WI38 (cell line): ENCODE measurements at regions not wholly inside any gene's neighbourhood (a gene's known extent, or its start where the extent isn't known, plus 50 kb on each side); places are given as distances from the start of the nearest gene placed in this dataset.

Experiments
- H3K4me3 ChIP-seq: 2 replicates; pipeline ENCODE4 v1.5.1; 2011; ENCODE audit warnings: low read depth, mild to moderate bottlenecking, control low read depth, low read length
- TF ChIP-seq, protein P1 (sequence below): IDR thresholded peaks from 2 replicates; pipeline ENCODE4 v1.5.1; 2012; ENCODE audit warnings: low read depth, mild to moderate bottlenecking, control low read depth, low read length

DNA sequence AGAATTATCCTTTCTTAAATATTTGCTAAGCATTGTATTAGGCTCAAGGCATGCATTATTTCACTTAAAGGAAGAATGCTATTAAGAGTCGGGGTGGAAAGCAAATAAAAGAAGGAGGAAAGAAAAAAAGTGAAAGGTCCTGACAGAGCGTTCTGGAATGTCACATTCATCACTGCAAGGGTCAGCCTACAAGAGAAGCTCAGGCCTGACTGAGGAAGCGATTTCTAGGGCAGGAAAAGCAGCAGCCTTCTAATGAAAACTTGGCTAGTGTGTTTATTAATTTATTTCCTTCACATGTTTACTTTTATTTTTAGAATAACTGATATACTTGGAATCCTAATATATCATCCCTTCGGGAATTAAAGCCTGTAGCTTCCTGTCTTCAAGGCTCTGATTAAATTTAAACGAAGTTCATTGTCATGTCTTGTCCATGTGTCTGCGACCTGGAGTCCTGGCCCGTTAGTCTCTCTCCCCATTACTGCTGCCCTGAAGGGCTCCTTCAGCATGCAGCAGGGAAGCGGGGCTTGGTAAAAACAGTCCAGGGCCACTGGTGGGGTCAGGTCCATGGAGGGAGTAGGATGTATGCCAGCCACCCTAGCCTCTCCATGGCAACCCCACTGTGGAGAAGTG is 119.2 kb upstream of the CCDC68 start:
- TF ChIP-seq, protein P1, sequence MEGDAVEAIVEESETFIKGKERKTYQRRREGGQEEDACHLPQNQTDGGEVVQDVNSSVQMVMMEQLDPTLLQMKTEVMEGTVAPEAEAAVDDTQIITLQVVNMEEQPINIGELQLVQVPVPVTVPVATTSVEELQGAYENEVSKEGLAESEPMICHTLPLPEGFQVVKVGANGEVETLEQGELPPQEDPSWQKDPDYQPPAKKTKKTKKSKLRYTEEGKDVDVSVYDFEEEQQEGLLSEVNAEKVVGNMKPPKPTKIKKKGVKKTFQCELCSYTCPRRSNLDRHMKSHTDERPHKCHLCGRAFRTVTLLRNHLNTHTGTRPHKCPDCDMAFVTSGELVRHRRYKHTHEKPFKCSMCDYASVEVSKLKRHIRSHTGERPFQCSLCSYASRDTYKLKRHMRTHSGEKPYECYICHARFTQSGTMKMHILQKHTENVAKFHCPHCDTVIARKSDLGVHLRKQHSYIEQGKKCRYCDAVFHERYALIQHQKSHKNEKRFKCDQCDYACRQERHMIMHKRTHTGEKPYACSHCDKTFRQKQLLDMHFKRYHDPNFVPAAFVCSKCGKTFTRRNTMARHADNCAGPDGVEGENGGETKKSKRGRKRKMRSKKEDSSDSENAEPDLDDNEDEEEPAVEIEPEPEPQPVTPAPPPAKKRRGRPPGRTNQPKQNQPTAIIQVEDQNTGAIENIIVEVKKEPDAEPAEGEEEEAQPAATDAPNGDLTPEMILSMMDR, result no peak

DNA sequence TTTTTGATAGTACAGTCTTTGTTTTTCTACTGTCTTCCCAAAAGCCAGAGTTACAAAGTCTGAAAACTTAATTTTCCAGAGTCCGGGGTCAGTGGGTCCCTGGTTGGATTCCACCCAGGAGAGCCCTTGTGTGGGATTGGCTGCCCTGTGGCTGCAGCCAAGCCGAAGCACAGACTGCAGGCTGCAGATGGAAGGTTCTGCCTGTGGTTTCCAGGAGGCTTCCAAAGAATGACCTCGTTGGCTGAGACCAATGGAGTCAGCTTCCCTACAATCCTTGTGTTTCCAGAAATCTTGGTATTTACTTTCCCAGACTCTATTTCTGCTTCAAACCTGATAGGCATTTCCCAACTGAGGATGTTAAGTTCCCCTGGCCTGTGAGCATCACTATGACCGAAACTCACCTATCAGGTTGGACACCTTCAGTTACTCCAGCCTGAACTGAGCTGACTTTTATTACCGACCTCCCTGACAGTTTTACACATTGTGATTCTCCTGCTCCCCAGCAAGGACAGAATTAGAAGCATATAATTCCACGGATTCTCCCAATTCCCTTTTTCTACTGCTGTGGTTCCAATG is 117.5 kb upstream of the CCDC68 start:
- TF ChIP-seq, protein P1, result no peak
- no peak overlapping the region for H3K4me3 ChIP-seq

More for the DNA sequence above, 119.2 kb upstream of the CCDC68 start:
- no peak overlapping the region for H3K4me3 ChIP-seq

DNA sequence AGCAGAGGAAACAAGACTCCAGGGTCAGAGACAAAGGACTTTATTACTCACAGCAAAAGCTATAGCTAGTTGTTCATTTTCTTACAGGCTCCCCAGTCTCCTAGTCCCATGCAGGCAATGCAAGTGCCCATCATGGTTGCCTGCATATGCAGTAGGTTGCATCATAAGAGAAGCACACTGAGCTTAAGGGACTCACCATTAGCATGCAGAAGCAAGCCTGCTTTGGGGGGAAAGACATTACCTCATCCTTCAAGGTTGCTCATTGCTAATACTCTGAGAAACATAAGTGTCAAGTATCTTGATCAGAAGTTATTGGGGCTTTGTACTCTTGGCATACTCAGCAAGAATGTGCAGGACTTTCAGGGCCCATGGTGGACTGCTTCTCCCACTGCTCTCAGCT is 114.6 kb upstream of the CCDC68 start:
- no peak overlapping the region for H3K4me3 ChIP-seq
- TF ChIP-seq, protein P1, result no peak

DNA sequence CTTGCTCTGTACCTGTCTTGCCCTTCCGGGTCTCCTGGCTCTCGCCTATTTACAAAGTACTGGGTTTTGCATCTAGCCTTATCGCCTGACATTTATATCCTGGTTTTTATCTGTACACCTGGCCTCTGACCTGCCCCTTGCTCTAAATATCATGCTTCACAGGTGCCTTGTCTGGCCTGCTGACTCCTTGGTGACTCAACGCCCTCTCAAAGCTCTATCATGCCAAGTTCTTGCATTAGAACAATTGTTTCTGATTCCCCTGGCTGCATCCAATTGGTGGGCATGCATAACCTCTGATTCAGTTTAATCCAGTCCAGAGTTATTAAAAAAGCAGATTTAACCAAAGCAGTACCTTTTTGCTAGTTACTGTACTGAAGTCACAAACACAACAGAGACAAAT is 113.9 kb upstream of the CCDC68 start:
- no peak overlapping the region for H3K4me3 ChIP-seq
- TF ChIP-seq, protein P1, result no peak

DNA sequence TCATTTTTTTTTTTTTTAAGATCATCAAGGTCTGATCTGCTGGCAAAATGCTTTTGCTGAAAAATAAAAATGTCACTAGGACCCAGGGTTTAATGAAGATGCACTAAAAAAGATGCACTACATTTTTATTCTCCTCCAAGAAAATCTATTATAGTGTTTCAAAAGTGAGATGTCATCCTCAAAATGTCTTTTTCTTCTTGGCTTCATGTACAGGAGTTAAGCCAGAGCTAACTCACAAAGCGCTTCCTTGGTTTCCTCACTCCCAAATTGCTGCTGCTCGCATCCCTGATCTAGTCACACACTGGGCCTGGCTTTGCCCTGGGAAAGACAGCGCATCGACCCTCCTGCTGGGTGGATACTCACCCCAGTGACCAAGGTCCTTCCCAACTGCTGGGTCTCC is 113.4 kb upstream of the CCDC68 start:
- TF ChIP-seq, protein P1, result no peak
- H3K4me3 ChIP-seq, result no peak overlapping the region

DNA sequence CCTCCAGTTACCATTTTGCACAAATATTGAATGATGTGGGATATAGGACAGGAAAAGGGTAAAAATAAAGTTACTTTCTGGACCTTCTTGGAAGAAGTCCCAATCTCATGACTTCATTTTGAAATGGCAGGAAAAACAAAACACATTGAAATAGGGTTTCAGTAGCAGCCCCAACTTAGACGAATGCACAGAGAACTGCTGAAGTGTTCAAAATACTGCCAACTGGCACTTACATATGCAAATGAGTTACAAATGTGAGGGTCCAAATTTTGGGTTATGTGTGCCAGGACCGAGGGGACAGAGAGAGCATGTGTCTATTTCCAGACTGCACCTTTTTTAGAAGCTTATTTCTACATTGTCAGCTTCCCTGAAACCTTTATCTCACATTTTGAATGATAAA is 112.9 kb upstream of the CCDC68 start:
- TF ChIP-seq, protein P1, result no peak
- H3K4me3 ChIP-seq, result no peak overlapping the region

DNA sequence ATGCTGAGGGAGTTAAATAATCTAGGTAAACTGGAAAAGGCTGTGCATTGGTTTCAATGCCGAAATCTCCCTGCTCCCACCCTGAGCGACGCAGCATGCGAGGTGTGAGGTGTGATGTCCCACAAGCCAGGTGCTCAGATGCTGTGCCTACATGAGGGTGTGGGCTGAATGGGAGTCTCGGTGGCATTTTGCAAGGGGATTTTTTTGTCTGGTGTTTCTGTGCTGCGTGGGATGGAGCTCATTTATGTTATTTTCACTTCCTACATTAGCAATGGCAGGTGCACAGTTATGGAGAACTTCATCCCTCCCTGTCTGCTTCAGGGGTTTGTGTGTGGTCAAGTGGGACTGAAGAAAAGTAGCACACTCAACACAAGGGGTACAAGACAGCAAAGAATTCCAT is 110.2 kb upstream of the CCDC68 start:
- TF ChIP-seq, protein P1, result no peak
- no peak overlapping the region for H3K4me3 ChIP-seq
